ENCODE measurements at regions not wholly inside any gene's neighbourhood (a gene's known extent, or its start where the extent isn't known, plus 50 kb on each side); places are given as distances from the start of the nearest gene placed in this dataset.

DNA sequence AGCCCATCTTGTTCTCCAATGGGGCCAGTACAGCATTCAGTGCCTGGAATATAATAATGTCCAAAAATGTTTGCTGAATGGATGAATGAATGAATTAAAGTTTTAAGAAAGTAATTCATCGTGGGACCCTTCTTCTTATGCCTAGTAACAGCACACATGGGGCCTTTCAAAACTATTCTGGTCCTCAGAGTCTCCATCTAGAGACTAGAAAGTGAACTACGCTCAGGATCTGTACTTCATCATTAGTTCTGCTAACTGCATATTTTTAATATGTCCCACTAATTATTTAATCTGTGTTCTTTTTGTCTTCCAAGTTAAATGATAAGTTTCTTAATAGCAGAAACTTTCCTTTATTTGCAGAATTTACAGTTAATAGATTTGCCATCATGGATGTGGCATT, 172.5 kb downstream of the SMAD2 start:
- no peak for DNase-seq (ENCODE audit: low read depth in 2 of 2)

- DNase-seq (ENCODE audit: low read depth in 2 of 2) = no peak
Observed at GRCh38 chr18:47756364-47757016, 174.0 kb downstream of the SMAD2 start.

DNA sequence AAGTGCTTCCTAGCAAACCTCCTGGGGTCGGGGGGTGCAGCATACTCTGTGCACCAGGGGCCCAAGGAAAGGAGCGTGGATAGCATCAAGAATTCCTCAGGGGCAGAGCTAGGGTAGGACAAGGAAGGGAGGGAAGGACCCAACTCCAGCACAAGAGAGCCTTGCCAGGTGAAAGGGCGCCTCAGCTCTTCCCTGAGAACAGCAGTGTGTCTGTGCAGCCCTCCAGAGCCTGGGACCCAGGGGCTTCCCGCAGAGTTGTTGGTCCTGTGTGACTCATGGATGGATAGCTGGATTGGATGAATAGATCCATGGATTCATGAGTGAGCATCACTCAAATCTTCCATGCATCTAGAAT, 175.4 kb downstream of the SMAD2 start:
- DNase-seq (ENCODE audit: low read depth in 2 of 2) = no peak

- no peak for DNase-seq (ENCODE audit: low read depth in 2 of 2)
Observed at GRCh38 chr18:47754311-47755101, 176.0 kb downstream of the SMAD2 start.

DNA sequence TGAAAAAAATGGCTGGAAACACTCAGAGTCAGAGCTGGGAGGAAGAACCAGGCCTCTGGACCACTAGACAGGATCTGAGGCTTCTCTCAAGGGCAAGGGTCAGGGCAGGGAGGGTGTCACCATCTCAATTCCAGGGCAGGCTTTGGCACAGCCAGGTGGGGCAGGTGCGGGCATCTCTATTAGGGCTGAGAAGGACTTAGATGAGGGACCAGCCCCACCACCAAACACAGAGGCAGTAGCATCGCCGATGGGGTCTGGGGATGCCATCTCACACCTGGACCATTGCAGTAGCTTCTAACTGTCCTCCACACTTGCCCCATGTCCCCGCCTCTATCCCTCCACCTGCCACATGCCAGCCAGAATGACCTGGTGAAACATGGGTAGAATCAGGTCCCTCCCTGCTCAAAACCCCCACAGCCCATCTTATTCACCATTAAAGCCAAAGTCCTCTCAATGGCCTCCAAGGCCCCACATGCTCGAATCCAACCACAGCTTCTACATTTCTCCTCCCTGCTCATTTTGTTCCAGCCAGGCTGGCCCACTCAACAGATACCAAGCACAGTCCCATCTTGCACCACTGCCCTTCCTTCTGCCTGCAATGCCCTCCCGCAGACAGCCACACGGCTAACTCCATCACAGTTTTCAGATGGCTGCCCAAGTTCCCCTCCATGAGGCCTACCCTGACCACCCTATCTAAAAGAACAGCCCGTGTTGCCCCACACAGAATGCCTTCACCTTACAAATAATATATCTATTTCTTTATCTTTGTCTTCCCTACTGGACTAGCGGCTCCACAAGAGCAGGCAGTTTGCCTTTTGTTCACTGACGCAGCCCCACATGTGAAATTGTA, 177.4 kb downstream of the SMAD2 start:
- DNase-seq (ENCODE audit: low read depth in 2 of 2) = no peak

GRCh38 chr18:47750889-47751423, 179.5 kb downstream of the SMAD2 start:
- DNase-seq (ENCODE audit: low read depth in 2 of 2) = no peak

DNA sequence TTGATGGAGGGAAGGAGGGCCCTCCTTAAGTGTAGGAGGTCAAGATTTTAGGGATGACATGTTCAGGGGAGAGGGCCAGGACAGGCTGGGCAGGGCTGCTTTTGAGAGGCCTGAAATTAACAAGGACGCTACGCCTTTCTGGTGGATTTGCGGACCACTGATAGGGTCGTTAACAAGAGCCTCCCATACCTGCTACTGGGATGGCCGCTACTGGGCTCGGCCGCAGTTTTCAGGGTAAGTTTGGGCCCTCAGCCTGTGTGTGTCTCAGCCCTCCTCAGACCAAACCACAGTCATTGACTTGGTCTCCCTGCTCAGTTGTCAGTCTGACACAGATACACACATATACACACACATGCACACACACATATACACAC, 180.9 kb downstream of the SMAD2 start:
- DNase-seq (ENCODE audit: low read depth in 2 of 2) = no peak

GRCh38 chr18:47748847-47749599, 181.4 kb downstream of the SMAD2 start:
- peak; percentile 22 to 33 for DNase-seq (ENCODE audit: low read depth in 2 of 2)

- no peak for DNase-seq (ENCODE audit: low read depth in 2 of 2)
Observed at GRCh38 chr18:47748093-47748796, 182.2 kb downstream of the SMAD2 start.

- DNase-seq (ENCODE audit: low read depth in 2 of 2) = no peak
Observed at GRCh38 chr18:47747260-47747795, 183.1 kb downstream of the SMAD2 start.

DNA sequence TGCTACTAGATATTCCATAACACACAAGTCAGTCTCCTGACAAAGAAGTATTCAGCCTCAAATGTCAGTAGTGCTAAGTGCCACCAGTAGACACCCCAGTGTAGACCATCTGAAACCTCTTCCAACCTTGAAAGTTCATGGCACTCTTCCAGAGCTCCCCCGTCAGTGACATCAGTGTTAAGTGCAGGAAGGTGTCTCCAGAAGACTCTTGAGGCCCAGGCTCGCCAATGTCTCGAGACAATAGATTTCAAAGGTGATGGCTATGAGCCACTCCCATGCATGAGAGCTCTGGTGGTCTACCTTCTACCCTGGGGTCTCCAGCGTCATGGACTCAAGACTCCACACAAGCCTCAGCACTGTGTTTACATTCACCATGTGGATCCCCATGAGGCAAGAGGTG, 183.8 kb downstream of the SMAD2 start:
- DNase-seq (ENCODE audit: low read depth in 2 of 2) = no peak

GRCh38 chr18:47745227-47745626, 185.2 kb downstream of the SMAD2 start:
- DNase-seq (ENCODE audit: low read depth in 2 of 2) = no peak

- no peak for DNase-seq (ENCODE audit: low read depth in 2 of 2)
Observed at GRCh38 chr18:47737956-47738355, 192.5 kb downstream of the SMAD2 start.

GRCh38 chr18:47737198-47737830, 193.1 kb downstream of the SMAD2 start:
- DNase-seq (ENCODE audit: low read depth in 2 of 2) = no peak

GRCh38 chr18:47736376-47737140, 193.9 kb downstream of the SMAD2 start:
- no peak for DNase-seq (ENCODE audit: low read depth in 2 of 2)

GRCh38 chr18:47735041-47735702, 195.3 kb downstream of the SMAD2 start:
- DNase-seq (ENCODE audit: low read depth in 2 of 2) = no peak

DNA sequence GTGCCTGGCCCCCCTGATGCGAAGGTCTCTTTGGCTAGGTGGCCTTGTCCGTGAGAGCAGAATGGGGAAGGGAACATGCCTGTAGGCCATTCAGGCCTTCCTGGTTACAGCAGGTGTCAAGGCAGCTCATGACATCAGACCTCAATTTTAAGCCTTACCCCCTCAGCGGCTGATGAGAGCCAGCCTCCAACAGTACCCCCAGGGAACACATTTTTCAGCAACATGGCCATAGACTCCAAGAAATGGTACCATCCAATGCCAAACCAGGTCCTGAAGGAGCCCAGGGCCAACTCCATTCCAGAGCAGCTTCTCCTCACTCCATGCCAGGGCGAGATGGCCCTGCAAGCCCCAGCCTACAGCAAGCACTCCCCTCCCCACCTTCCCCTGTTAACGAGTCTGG, 199.2 kb downstream of the SMAD2 start:
- DNase-seq (ENCODE audit: low read depth in 2 of 2) = no peak

DNA sequence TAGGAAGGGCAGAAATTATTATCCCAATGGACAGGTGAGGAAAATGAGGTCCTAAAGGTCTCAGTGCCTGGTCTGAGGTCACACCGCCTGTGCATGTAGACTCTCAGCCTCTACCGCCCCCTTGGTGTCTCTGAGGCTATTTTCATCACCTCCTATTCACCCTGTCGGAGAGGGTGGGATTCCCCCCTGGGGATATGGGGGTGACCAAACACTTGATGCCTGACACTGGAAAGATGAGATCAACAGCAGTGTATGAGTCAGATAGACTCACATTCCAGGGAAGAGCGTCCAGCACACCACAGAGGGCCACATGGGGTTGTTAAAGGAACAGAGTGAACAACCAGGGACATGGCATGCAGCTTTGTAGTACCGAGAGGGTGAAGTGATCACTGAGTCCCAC, 199.7 kb downstream of the SMAD2 start:
- DNase-seq (ENCODE audit: low read depth in 2 of 2) = no peak

DNA sequence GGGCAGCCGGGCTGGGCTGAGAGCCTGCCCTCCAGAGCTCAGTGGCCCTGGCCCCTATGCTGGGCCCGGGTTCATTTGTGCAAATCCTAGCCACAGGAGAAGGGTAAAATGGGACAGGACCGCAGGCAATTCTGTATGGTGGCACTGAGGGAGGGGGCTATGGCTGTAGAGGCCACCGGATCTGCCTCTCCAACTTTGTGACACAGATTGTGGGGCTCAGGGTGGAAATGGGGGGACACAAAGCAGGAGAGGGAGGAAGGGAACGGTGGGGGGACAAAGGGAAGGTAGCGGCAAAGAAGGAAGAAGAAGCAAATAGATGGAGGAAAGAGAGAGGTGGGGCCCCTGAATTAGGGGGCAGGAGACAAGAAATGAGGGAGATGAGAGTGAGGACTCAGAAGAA, 201.1 kb downstream of the SMAD2 start:
- no peak for DNase-seq (ENCODE audit: low read depth in 2 of 2)

All from fibroblast of skin of left quadriceps (primary cell).